Endothelial cell of umbilical vein (primary cell): ENCODE measurements at regions not wholly inside any gene's neighbourhood (a gene's known extent, or its start where the extent isn't known, plus 50 kb on each side); places are given as distances from the start of the nearest gene placed in this dataset.
A peak's percentile ranks its signal among the peaks of the same experiment; 100 is the strongest.

Experiments
- BruUV-seq: library from RNA; stranded (reverse); fragments of 400-500 nt; replicated peaks from 2 replicates; lab custom pipeline; 2021; lab: Mats Ljungman, UMichigan
- CTCF ChIA-PET: fragments of 300-600, 350-600 bp; sonication (Branson Sonifier 250); formaldehyde crosslinking; loops from one replicate; lab custom pipeline; 2021; ENCODE audit warnings: antibody characterized with exemption, inconsistent platforms; lab: Charles Lee
- POLR2A ChIA-PET: fragments of 300-600, 350-600 bp; sonication (Branson Sonifier 250); formaldehyde crosslinking; loops from one replicate; lab custom pipeline; 2021; ENCODE audit warnings: antibody characterized with exemption, inconsistent platforms; lab: Charles Lee
- DNase-seq: peaks from one replicate; pipeline ENCODE4 v3.0.0-alpha.2; 2011; ENCODE audit warnings: low read depth, low spot score
- FAIRE-seq: peaks from 2 replicates; lab custom pipeline; 2011; peaks lifted over from hg19 to GRCh38; lab: Jason Lieb, UNC
- H2AFZ ChIP-seq: 2 replicates; pipeline ENCODE4 v1.6.0; 2012; ENCODE audit warnings: low read depth, low read length, control low read depth, inconsistent platforms
- H3K27ac ChIP-seq: 2 replicates; pipeline ENCODE4 v1.5.1; 2011; ENCODE audit warnings: low read depth, mild to moderate bottlenecking, control low read depth, low read length, moderate library complexity; ENCODE audit not compliant: insufficient read depth
- H3K27me3 ChIP-seq, 2 experiments: 2 replicates each; pipeline versions ENCODE4 v1.6.0 to v1.6.1; 2011; ENCODE audit warnings: low read length in 2 of 2, mixed read lengths in 1 of 2; ENCODE audit not compliant: control insufficient read depth in 2 of 2, insufficient read depth in 2 of 2
- H3K36me3 ChIP-seq, 2 experiments: 2 replicates in 1 of 2; 3 replicates in 1 of 2; pipeline ENCODE4 v1.5.1; 2011; ENCODE audit warnings: low read length in 2 of 2, mild to moderate bottlenecking in 1 of 2, moderate library complexity in 1 of 2; ENCODE audit not compliant: control insufficient read depth in 2 of 2, insufficient read depth in 2 of 2; ENCODE audit errors: extremely low read depth in 1 of 2
- H3K4me1 ChIP-seq: 3 replicates; pipeline ENCODE4 v1.5.1; 2011; ENCODE audit warnings: mild to moderate bottlenecking, low read length; ENCODE audit not compliant: control insufficient read depth, insufficient read depth; ENCODE audit errors: extremely low read depth
- H3K4me2 ChIP-seq: 2 replicates; pipeline ENCODE4 v1.6.1; 2011; ENCODE audit warnings: low read length, control low read depth, mixed read lengths; ENCODE audit not compliant: insufficient read depth
- H3K4me3 ChIP-seq, 3 experiments: fragments of 200-600 bp in 1 of 3; sonication (generic), shearing (Covaris generic) in 1 of 3; replicated peaks in 1 of 3; 2 replicates each; pipeline ENCODE4 v1.5.1; 2011 to 2016; ENCODE audit warnings: control low read depth in 3 of 3, low read length in 3 of 3, mild to moderate bottlenecking in 2 of 3, inconsistent platforms in 1 of 3, low read depth in 1 of 3, moderate library complexity in 1 of 3; ENCODE audit not compliant: insufficient read depth in 1 of 3
- H3K79me2 ChIP-seq: 2 replicates; pipeline ENCODE4 v1.6.0; 2012; ENCODE audit warnings: low read length, inconsistent platforms; ENCODE audit not compliant: control insufficient read depth, insufficient read depth
- H3K9ac ChIP-seq: replicated peaks from 2 replicates; pipeline ENCODE3; 2011; ENCODE audit warnings: low read length, control low read depth; ENCODE audit not compliant: insufficient read depth; ENCODE audit errors: extremely low read depth
- H3K9me1 ChIP-seq: replicated peaks from 3 replicates; pipeline ENCODE4 v1.6.0; 2011; ENCODE audit warnings: mild to moderate bottlenecking, low read length; ENCODE audit not compliant: control insufficient read depth, insufficient read depth; ENCODE audit errors: extremely low read depth
- H3K9me3 ChIP-seq: replicated peaks from 2 replicates; pipeline ENCODE4 v1.5.1; 2012; ENCODE audit warnings: low read length, inconsistent platforms; ENCODE audit not compliant: control insufficient read depth, insufficient read depth
- H4K20me1 ChIP-seq: replicated peaks from 2 replicates; pipeline ENCODE3; 2011; ENCODE audit warnings: mild to moderate bottlenecking, low read length; ENCODE audit not compliant: control insufficient read depth, insufficient read depth; ENCODE audit errors: extremely low read depth
- CTCF ChIP-seq, 2 donors: IDR thresholded peaks; 1 replicate in 1 of 2; 2 replicates in 1 of 2; pipeline ENCODE4 v1.5.1; 2011; ENCODE audit warnings: low read length in 2 of 2, mild to moderate bottlenecking in 2 of 2, moderate library complexity in 2 of 2, control low read depth in 1 of 2, inconsistent platforms in 1 of 2, low read depth in 1 of 2; ENCODE audit not compliant: insufficient read depth in 1 of 2; ENCODE audit errors: extremely low read depth in 1 of 2
- EZH2 ChIP-seq: IDR thresholded peaks from 2 replicates; pipeline ENCODE4 v1.6.1; 2012; ENCODE audit warnings: borderline replicate concordance, low read depth, mild to moderate bottlenecking, moderate library complexity, low read length, inconsistent platforms; ENCODE audit not compliant: severe bottlenecking
- FOS ChIP-seq: IDR thresholded peaks from 2 replicates; pipeline ENCODE4 v1.6.1; 2011; ENCODE audit warnings: mild to moderate bottlenecking, low read length, moderate library complexity, borderline replicate concordance; ENCODE audit not compliant: insufficient read depth
- GATA2 ChIP-seq: IDR thresholded peaks from 2 replicates; pipeline ENCODE4 v1.7.0; 2011; ENCODE audit warnings: low read depth, mild to moderate bottlenecking, moderate library complexity, mixed read lengths, low read length; ENCODE audit not compliant: insufficient read length, insufficient read depth
- JUN ChIP-seq: IDR thresholded peaks from 2 replicates; pipeline ENCODE4 v1.6.1; 2011; ENCODE audit warnings: borderline replicate concordance, low read depth; ENCODE audit not compliant: insufficient read length, insufficient read depth
- MAX ChIP-seq: IDR thresholded peaks from 2 replicates; pipeline ENCODE4 v1.6.1; 2011; ENCODE audit not compliant: insufficient read depth, insufficient read length
- MYC ChIP-seq: IDR thresholded peaks from one replicate; pipeline ENCODE4 v1.6.1; 2011; ENCODE audit warnings: mild to moderate bottlenecking, low read depth, low read length
- POLR2A ChIP-seq: IDR thresholded peaks from 2 replicates; pipeline ENCODE4 v1.6.1; 2012; ENCODE audit warnings: low read depth, mild to moderate bottlenecking, control low read depth, low read length
- POLR2AphosphoS5 ChIP-seq: IDR thresholded peaks from 2 replicates; pipeline ENCODE4 v1.6.1; 2012; ENCODE audit warnings: low read depth, mild to moderate bottlenecking, control low read depth, low read length, moderate library complexity; ENCODE audit not compliant: insufficient read depth
- dilution Hi-C: fragments of 300-500 bp; cut with MboI; formaldehyde crosslinking; loops from one replicate; pipeline ENCODE4 v1.15.0; 2019; ENCODE audit warnings: low sequenced_read_pairs; ENCODE audit not compliant: extremely low pct_ligation_motif_present
- intact Hi-C: fragments of 100-400 bp; cut with micrococcal nuclease; formaldehyde crosslinking; loops from one replicate; pipeline ENCODE4 v1.10.0; 2022

GRCh38 chr1:60982539-60982938 lies 99.8 kb upstream of the NFIA start:
- dilution Hi-C loops (no loop called here), intact Hi-C loops (no loop called here)
- Histone ChIP-seq H3K9me3 (no peaks in the 10 kb centered on the region), H3K9ac (no peak overlapping the region), H3K36me3 (no peaks in the 10 kb centered on the region), H3K79me2 (no peaks in the 10 kb centered on the region), H4K20me1 (no peaks in the 10 kb centered on the region), H3K4me3 (no peak overlapping the region), H3K9me1 (no peaks in the 10 kb centered on the region), H3K4me1 (peaks cover 15% of the 10 kb centered on the region), H3K27me3 (no peaks in the 10 kb centered on the region), H3K4me2 (no peak overlapping the region), H3K27ac (no peak overlapping the region), H2AFZ (peak overlapping the region; percentile 64)
- DNase-seq (peak; percentile 80), FAIRE-seq (no peak)
- BruUV-seq: no TSS peak
- TF ChIP-seq POLR2AphosphoS5 (no peak), POLR2A (no peak), EZH2 (no peak), MAX (no peak), CTCF (IDR thresholded peaks at IDR 0.05; ENCODE audit: extremely low read depth in 1 of 2, insufficient read depth in 1 of 2, low read depth in 1 of 2, low read length in 2 of 2) (no peak), MYC (no peak), JUN (no peak), GATA2 (no peak), FOS (no peak)
- CTCF ChIA-PET: interaction anchor here (1.7 to 3.0 kb wide), 3 partner anchors 61 to 871 kb away, joined by 8 to 13 read pairs (median 9); no protein-coding TSS in a partner anchor
- POLR2A ChIA-PET: no interaction called here
